GM04503 (cell line): ENCODE measurements at regions not wholly inside any gene's neighbourhood (a gene's known extent, or its start where the extent isn't known, plus 50 kb on each side); places are given as distances from the start of the nearest gene placed in this dataset.
"Not testable (repeated sequence)": the region's sequence is repeated elsewhere in the genome, so short reads cannot be mapped to it uniquely, and the experiment has no call there.

Source experiments
- DNase-seq: peaks from one replicate; pipeline ENCODE4 v3.0.0-alpha.2; 2012; ENCODE audit warnings: low read depth

DNA sequence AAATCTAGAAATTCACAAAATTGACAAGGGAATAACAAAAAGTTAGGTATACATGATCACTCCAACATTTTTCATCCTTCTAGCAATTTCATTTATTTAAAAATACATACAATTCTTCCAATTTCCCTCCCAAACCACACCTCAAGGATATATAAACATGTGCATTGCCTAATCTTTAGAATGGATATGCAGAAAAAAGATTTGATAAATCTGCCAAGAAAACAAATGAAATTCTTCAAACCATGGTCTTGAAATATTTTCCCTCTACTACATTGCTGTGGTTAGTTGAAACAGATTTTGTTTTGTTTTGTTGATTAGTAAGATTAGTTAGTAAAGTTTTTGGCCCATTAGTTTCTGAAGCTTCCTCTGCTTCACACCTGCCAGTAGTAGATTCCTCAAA lies 703.3 kb upstream of the CCDC179 start:
- no peak for DNase-seq

DNA sequence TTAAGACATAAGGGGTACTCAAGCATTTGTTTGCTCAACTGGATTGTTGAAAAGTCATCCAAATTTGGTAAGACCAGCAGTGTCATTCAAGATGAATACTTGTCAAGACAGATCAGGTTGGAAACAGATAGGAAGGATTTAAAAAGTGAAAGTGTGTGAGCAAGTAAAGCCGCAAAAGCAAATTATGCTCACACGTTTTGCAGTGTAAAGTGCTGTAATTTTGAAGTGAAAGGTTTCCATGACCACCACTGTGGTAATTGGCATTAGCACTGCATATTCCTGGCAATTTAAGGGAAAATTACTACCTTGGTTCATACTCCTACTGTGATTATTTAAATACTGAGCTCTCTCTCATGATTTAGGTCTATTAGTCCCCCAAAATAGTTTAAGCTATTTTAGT lies 704.1 kb upstream of the CCDC179 start:
- no peak for DNase-seq

DNA sequence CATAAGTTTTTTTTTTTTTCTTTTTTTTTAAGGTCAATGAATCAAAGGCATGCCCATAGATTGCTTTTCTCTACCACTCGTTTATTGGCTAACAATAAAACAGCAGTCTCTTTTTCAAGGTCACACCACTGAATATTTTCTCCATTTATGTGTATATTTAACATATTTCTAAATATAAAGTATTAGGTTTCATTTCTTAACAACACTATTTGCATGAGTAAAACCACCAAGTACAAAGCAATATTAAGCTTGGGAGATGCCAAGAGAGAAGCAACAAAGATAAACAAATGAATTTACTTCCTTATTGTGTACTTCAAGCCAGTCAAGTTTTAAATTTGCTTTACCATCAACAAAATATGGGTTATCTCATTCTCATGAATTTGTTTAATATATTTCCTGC lies 708.9 kb upstream of the CCDC179 start:
- no peak for DNase-seq

DNA sequence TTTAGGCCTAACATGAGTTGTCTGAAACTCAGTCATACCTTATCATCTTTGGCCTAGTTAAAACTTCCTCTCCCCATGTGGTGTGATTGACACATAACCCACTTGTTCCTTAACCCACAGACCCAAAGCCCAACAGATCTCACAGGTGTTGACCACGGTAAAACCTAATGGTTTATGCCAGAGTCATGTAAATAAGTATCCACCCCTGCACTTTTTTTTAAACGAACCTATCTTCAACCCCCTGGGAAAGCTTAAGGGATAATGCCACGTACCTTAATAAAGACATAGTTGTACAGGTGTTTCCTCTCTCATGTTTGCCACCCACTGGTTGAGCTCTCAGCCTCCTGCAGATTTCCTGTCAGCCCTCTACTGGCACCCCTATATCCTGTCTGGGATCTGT lies 709.3 kb upstream of the CCDC179 start:
- DNase-seq, result no peak

DNA sequence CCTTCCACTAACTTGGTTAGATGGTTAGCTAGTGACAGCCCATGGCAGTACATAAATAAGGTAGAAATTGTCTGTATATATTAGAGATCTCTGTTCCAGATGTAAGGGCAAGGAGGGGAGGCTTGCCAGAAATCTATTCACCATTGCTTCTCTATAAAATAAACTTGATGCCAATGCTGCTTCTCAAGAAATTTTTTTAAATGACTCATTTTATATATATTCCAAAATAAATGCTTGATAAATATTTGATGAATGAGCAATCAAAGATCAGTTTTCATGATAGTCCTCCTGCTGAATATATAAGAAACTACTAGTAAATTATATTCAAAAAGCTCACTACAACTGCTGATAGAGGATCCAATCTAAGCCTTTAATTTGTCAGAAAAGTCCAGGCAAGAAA lies 710.6 kb upstream of the CCDC179 start:
- DNase-seq, result no peak

DNA sequence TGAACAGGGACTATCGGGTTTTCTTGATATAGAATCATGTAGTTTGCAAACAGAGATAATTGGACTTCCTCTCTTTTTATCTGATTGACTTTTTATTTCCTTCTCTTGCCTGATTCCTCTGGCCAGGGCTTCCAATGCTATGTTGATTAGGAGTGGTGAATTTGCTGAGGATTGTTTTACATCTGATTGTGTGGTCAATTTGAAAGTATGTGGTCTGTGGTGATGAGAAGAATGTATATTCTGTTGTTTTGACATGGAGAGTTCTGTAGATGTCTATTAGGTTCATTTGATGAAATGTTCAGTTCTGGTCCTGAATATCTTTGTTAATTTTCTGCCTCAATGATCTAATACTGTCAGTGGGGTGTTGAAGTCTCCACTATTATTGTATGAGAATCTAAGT lies 713.2 kb upstream of the CCDC179 start:
- no peak for DNase-seq

DNA sequence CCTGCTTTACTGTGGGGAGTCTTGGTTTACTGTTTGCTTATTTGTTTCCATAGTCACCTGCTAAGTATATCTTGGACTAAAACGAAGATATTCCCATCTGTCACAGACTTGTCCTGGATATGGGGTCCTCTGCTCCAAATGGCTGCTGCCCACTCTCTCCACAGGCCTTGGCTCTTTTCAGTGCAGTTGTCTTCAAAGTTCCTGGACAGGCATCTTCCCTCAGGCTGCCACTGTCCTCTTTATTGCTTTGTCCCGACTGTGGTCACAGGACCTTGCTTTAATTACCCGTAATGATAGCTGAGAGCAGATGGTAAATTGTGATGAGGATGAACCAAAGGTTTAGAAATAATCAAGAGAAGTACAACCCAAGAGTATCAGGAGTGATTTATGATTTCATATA lies 713.9 kb upstream of the CCDC179 start:
- DNase-seq, result no peak

DNA sequence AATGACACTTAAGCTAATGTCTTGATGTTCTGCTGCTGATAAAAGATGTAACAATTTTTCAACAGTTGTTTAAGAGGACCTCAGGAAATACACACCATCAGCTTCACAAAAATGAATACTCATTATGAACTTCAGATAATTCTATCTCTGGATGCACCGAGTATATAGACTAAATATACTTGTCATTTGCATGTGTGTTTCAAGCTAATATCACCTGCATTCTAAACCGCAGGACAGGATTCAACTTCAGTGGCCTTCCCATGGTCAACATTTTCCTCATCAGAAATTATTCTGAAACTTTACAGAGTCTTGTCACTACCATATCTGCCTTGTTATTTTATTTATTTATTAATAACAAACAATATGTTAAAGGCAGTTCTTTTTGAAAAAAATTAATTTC lies 717.0 kb upstream of the CCDC179 start:
- no peak for DNase-seq

DNA sequence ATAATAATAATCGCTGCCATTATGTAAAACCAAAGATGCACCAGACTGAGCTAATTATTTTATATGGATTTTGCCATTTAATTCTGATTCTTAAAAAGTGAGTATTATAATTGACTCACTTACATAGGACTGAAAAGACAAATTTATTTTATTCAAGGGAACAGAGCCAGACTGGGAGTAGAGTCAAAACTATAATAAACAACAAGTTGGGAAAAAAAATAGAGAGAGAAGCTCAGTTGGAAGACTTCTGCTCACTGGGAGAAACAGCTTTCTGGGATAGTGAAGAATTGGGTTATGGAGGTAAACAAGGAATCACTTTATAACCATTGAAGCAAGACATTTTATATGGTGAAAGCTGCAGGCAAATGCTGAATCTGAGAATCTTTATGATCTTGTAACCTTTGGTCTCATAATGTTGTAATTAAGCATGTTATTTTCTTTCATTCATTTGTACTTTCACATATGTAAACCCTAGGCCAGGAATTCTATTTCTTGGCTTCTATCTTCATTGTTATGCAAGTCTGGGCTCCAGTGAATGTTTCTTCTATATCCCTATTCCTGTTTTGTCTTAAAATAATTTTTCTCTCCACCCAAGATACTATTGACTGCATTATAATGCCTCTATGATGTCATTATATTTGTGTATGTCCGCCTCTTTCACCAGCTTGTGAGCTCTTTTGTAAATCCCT lies 725.3 kb upstream of the CCDC179 start:
- no peak for DNase-seq

DNA sequence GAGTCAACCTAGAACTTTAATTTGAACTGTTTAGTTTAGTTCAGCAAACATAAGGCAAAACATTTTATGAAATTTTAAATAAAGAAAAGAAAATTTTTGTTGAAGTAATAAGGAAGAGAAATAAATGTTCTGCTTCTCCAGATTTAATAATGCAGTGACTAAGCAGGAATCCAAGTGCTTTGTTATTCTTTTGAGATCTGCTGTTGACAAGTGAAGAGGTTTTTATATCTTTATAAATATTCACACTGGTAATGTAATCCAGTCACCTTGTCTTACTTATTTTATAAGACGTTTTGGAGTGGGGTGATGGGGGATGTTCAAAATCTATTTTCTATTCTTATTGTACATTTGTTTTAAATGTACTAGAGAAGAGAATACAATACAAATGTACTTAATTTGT lies 725.9 kb upstream of the CCDC179 start:
- no peak for DNase-seq

DNA sequence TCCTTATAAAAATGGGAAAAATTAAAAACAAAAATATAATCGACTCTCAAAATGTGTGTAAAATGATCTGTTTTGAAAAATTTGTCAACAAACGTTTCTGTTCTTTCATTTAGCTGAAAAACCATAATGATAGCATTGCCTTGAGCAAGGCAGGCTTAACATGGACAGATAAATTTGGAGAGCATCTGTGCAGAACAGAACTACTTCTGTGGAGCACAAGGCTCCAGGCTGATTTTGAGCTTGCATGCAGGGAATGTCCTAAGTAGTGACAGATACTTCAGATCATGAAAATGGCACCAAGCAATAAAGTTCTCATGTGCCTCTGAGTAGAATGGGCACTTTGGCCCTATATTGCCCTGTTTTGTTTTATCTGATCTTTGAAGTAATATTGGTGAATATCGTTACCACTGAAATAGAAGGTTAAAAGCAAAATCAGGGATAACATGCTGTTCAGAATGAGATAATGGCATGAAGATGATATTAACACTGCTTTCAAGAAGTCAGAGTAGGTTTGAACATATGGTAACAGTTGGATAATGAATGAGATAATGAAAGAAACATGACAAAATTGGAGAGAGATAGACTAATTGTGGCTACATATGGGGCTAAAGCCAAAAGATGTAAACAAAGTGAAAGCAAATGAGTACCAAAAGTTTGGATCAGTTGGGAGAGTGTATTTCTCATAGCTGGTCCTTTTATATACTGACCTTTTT lies 730.5 kb upstream of the CCDC179 start:
- DNase-seq, result no peak

DNA sequence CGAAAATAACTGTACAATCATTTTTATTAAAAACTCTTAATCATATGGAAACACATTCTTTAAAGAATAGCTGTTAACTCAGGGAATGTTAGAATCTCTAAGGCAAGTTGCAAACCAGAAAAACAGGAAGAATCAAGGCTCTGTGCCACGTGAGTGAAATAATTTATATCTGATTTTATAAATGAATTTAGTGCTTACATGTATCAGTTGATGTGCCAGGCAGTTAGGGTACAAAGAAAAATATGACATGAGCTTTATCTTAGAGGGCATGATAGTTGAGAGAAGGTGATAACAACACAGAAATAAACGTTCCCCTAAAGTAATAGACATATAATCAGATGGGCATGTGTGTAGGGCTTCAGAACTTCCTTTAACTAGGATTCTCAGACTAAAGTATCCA lies 734.5 kb upstream of the CCDC179 start:
- no peak for DNase-seq

DNA sequence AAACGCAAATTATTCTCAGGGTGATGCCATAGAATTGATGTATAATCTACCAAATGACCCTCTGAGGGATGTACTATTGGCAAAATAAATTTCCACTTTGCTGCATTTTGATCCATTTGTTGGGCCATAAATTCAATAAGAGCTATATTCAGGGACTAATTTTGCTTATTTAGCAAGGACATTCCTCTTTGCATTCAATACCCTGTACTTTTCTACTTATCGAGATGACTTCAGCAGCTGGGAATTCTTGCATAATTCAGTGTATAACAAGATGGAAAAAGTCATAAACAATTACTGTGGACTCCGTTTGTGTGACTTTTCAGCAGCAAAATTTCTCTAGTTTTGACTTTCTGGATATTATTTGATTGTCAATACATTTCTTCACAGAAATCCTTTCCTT lies 744.7 kb upstream of the CCDC179 start:
- DNase-seq, result no peak

DNA sequence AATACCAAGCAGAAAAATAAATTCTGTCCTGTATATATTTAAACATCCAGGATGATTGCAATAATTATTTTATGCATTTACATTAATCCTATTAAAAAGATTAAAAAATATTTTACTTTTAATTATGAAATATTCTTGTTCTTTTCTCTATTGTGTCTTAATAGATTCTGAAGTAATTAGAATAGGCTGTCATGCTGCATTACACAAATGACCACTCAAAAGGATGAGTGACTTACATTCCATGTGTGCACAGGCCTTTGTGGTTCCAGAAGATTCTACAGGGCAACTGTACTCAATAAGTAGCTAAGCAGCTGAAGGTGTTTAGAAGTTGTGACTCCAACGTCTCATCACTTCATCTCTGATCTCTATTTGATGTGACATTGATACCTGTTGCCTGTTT lies 745.9 kb upstream of the CCDC179 start:
- no peak for DNase-seq

DNA sequence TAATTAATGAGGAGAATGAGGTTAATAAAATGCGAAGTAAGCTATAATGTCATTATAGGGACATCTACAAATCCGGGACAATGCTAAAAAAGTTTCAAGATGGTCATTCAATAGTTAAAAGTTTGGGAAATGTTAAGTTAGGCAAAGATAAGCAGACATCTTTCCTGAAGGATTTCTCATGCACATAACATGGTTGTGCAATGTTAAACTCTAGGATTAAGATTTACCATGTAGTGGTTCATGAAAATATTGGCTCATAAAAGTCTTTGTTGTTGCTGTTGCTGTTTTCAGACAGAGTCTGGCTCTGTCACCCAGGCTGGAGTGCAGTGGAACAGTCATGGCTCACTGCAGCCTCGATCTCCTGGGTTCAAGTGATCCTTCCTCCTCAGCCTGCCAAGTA lies 751.5 kb upstream of the CCDC179 start:
- DNase-seq, result no peak

DNA sequence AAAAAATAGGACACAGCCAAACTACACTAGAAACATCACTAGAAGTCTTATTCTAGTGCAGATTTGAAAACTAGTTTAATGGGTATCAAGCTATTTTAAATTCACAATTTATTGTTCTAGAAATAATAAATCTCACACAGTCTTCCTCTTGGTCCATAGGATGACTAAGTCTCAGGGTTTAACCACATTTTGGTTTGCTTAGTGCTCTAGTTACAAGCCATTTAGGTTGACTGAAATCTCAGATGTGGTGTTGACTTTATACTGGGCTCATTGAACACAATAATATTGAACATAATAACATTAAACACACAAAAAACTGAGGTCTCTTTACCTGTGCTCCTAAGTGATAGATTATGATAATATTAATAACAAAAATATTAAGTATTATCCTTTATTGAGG lies 760.3 kb upstream of the CCDC179 start:
- no peak for DNase-seq

DNA sequence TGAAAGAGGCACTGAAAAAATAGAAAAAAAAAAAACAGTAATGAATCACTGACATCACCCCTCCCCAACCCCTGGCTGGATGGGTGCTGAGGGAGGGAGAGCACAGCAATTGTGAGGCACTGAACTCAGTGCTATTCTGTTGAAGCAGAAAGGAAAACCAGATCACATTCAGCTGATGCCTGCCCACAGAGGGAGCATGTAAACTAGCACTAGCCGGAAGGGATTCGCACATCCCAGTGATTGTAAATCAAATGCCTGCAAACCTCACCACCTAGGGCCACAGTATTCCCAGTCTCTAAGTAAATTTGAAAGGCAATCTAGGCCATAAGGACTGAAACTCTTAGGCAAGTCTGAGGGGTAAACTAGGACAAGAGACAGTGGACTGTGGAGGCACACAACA lies 772.0 kb upstream of the CCDC179 start:
- no peak for DNase-seq

DNA sequence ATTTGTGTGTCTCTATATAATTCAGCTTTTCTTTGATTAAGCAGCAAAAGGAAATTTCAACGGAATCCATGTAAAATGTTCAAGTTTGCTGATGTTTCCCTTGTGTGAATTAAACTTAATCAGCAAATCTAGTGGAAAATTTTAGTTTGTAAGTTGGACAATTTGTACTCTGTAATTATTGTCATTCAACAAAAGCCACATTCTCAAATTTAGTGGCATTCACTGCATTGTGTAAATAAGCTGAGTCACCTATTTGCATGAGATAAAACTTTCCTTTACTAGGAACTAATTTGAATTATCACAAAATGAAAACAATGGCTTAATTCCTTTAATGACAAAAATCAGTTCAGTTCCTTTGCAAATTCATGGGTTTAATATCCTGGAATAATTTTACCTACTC lies 784.2 kb upstream of the CCDC179 start:
- DNase-seq, result no peak

DNA sequence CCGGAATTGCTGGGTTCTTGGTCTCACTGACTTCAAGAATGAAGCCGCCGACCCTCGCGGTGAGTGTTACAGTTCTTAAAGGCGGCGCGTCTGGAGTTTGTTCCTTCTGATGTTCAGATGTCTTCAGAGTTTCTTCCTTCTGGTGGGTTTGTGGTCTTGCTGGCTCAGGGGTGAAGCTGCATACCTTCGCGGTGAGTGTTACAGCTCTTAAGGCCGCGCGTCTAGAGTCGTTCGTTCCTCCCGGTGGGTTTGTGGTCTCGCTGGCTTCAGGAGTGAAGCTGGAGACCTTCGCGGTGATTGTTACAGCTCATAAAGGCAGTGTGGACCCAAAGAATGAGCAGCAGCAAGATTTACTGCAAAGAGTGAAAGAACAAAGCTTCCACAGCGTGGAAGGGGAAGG lies 792.1 kb upstream of the CCDC179 start:
- not testable (repeated sequence) for DNase-seq

DNA sequence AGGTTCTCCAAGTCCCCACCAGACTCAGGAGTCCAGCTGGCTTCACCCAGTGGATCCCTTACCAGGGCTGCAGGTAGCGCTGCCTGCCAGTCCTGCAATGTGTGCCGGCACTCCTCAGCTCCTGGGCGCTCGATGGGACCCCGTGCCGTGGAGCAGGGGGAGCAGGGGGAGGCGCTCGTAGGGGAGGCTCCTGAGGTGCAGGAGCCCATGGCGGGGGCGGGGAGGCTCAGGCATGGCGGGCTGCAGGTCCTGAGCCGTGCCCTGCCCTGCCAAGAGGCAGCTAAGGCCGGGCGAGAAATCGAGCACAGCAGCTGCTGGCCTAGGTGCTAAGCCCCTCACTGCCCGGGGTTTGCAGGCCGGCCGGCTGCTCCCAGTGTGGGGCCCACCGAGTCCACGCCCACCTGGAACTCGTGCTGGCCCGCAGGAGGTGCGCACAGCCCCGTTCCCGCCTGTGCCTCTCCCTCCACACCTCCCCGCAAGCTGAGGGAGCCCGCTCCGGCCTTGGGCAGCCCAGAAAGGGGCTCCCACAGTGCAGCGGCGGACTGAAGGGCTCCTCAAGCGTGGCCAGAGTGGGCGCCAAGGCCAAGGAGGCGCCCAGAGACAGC lies 792.9 kb upstream of the CCDC179 start:
- no peak for DNase-seq

DNA sequence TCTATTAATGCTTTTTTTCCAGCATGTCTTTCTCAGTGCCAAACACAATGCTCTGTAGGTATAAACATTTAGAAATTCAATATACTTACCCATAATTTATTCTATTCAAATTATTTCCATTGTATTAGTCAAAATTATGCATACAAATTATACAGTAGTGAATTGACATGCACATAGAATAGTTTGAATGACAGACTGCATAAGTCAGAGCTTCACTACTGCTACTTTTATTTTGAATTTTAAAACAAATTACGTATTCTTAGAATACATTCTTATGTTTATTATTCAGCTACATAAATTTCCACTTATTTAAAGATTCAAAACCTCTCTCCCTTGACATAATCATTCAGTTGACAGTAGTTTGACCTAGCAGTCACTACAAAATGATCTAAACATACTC lies 808.0 kb upstream of the CCDC179 start:
- DNase-seq, result no peak

DNA sequence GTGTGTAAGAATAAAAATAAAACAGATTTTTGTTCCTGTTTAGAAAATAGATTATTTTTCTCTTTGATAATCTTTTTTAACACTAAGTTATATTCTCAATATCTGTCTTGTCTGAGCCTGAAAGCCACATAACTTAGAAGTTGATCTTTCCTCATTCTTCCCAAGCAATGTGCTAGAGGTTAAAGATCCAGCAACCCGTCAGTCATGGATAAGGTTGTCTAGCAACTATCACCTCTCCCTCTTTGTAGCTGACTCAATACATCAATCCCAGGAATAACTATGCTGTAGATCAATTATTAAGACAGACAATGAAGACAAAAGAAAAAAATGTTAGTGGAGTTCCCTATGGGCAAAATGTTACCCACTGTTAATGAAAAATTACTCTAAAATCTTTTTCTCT lies 813.1 kb upstream of the CCDC179 start:
- DNase-seq, result no peak

DNA sequence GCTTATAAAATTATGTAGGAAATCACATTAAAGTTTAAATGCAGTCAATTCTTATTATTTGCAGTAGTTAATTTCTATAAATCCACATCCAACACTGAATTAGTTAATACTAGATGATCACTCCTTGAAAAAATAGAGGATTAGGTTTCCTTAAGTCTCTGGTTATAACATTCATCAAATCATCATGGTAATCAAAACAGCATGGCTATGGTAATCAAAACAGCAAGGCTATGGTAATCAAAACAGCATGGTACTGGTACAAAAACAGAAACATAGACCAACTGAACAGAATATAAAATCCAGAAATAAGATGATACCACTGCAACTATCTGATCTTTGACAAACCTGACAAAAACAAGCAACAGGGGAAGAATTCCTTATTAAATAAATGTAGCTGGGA lies 814.6 kb upstream of the CCDC179 start:
- DNase-seq, result no peak

DNA sequence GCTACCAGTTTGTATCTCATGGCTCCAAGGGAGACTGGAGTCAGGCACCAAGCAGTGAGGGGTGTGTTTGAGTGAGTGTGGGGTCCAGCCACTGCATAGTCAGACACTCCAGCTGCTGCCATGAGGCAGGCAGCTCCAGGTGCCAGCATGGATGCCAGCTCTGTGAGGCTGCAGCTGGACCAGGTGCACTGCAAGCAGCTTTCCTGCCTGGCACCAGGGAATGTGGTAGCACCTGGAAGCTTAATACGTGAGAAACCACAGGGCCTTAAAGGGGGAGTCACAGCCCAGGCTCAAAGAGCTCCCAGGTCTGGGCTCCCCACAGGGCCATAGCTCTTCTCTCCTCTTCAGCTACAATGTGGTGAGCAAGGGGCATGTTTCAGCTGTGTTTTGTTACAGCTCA lies 817.8 kb upstream of the LUZP2 start:
- no peak for DNase-seq
